Colonic mucosa (tissue), 4 donors: ENCODE measurements at regions not wholly inside any gene's neighbourhood (a gene's known extent, or its start where the extent isn't known, plus 50 kb on each side); places are given as distances from the start of the nearest gene placed in this dataset.
"Not testable (repeated sequence)": the region's sequence is repeated elsewhere in the genome, so short reads cannot be mapped to it uniquely, and the experiment has no call there.

ENCODE experiments used
- DNase-seq: peaks from one replicate; pipeline ENCODE4 v3.0.0-alpha.2; 2020
- H3K27ac ChIP-seq: fragments of 200-600 bp; one replicate; pipeline ENCODE4 v1.8.0; 2021
- H3K27me3 ChIP-seq: fragments of 200-600 bp; one replicate; pipeline ENCODE4 v1.8.0; 2021
- H3K36me3 ChIP-seq: fragments of 200-600 bp; one replicate; pipeline ENCODE4 v1.8.0; 2021
- H3K4me1 ChIP-seq: fragments of 200-600 bp; one replicate; pipeline ENCODE4 v1.8.0; 2021; ENCODE audit warnings: mild to moderate bottlenecking
- H3K4me3 ChIP-seq: fragments of 200-600 bp; one replicate; pipeline ENCODE4 v1.8.0; 2021
- H3K9ac ChIP-seq, 2 donors: one replicate each; pipeline ENCODE4 v1.7.0; 2013; ENCODE audit warnings: control low read depth in 2 of 2, low read depth in 2 of 2, low read length in 2 of 2
- H3K9me3 ChIP-seq: fragments of 200-600 bp; one replicate; pipeline ENCODE4 v1.8.0; 2021
- intact Hi-C: fragments of 100-400 bp; cut with DNase I; formaldehyde crosslinking; loops from one replicate; pipeline ENCODE4 v1.14.1; 2022
- TF ChIP-seq, protein P1 (sequence below): fragments of 200-600 bp; IDR thresholded peaks from one replicate; pipeline ENCODE4 v1.8.0; 2022; ENCODE audit warnings: antibody characterized with exemption, mild to moderate bottlenecking
- donor health status: healthy.
- donor health status: DM: no; HTN: no; CAD: no.
- donor health status: DM: no; HTN: no; CAD: no.

DNA sequence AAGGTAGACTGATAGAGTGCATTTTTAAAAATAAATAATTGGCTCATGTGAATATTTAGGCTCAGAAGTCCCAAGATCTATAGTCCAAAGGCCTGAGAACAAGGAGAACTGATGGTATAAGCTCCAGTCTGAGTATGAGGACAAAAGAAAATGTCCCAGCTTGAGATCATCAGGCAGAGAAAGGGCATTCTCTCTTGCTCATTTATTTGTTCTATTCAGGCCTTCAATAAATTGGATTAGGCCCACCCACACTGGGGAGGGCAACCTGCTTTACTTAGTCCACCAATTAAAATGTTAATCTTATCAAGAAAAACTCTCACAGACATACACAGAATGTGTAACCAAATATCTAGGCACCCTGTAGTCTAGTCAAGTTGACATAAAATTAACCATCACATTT lies 644.4 kb upstream of the MDGA2 start:
- H3K4me3 ChIP-seq: no peak overlapping the region
- intact Hi-C loops: no loop called here
- no peaks in the 10 kb centered on the region for H3K9me3 ChIP-seq
- no peaks in the 10 kb centered on the region for H3K27me3 ChIP-seq
- TF ChIP-seq, protein P1, sequence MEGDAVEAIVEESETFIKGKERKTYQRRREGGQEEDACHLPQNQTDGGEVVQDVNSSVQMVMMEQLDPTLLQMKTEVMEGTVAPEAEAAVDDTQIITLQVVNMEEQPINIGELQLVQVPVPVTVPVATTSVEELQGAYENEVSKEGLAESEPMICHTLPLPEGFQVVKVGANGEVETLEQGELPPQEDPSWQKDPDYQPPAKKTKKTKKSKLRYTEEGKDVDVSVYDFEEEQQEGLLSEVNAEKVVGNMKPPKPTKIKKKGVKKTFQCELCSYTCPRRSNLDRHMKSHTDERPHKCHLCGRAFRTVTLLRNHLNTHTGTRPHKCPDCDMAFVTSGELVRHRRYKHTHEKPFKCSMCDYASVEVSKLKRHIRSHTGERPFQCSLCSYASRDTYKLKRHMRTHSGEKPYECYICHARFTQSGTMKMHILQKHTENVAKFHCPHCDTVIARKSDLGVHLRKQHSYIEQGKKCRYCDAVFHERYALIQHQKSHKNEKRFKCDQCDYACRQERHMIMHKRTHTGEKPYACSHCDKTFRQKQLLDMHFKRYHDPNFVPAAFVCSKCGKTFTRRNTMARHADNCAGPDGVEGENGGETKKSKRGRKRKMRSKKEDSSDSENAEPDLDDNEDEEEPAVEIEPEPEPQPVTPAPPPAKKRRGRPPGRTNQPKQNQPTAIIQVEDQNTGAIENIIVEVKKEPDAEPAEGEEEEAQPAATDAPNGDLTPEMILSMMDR: no peak
- no peak overlapping the region for H3K9ac ChIP-seq
- no peaks in the 10 kb centered on the region for H3K36me3 ChIP-seq
- H3K27ac ChIP-seq: no peak overlapping the region
- DNase-seq: no peak
- no peaks in the 10 kb centered on the region for H3K4me1 ChIP-seq

DNA sequence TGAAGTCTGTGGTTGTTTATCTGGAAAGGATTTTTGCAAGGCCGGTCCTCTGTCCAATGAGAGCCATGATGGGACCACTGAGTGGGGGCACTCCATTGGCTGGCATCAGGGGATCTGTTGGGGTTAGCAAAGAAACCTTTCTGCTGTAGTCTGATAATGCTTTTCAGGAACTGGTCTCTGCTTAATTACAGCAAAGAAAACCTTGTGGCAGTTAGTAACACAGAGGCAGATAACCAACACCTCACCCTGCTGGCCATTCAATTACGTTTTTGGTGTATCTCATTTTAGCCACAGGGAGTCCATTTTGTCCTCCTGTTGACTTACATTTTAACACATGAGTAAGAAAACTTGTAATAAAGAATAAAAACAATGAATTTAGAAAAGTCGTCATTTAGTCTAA lies 629.3 kb upstream of the MDGA2 start:
- TF ChIP-seq, protein P1: no peak
- intact Hi-C loops: no loop called here

DNA sequence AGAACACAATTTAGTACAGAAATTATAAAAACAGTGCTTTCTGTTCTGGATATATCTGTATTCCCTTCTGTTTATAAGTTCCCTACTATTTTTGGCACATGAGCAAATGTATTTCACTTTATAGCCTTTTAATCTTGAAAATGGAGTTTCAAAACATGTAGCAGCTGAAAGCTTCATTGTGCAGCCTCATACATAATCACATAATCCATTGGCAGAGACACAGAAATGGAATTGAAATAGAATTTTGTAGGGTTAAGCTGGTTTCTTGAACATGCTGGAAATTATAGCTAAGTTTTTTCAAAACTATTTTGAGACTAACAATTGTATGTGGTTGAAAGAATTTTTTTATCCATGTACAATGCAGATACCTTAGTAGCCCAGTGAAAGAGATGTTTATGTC lies 614.3 kb upstream of the MDGA2 start:
- no peak for DNase-seq
- Histone ChIP-seq H3K9me3 (no peaks in the 10 kb centered on the region), H3K9ac (no peak overlapping the region), H3K27me3 (no peaks in the 10 kb centered on the region), H3K4me1 (no peaks in the 10 kb centered on the region), H3K4me3 (no peak overlapping the region), H3K27ac (no peak overlapping the region), H3K36me3 (no peaks in the 10 kb centered on the region)
- TF ChIP-seq, protein P1: no peak
- intact Hi-C loops: no loop called here

More for the DNA sequence above, 629.3 kb upstream of the MDGA2 start:
- no peak overlapping the region for H3K27ac ChIP-seq
- H3K36me3 ChIP-seq: no peaks in the 10 kb centered on the region
- no peaks in the 10 kb centered on the region for H3K27me3 ChIP-seq
- no peaks in the 10 kb centered on the region for H3K4me1 ChIP-seq
- DNase-seq: no peak
- no peaks in the 10 kb centered on the region for H3K9me3 ChIP-seq
- H3K4me3 ChIP-seq: no peak overlapping the region
- no peak overlapping the region for H3K9ac ChIP-seq

DNA sequence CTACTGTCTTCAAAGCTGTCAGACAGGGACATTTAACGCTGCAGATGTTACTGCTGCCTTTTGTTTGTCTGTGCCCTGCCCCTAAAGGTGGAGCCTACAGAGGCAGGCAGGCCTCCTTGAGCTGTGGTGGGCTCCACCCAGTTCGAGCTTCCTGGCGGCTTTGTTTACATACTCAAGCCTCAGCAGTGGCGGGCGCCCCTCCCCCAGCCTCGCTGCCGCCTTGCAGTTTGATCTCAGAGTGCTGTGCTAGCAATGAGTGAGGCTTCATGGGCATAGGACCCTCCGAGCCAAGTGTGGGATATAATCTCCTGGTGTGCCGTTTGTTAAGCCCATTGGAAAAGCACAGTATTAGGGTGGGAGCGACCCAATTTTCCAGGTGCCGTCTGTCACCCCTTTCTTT lies 609.8 kb upstream of the MDGA2 start:
- H3K36me3 ChIP-seq, H3K4me3 ChIP-seq, H3K4me1 ChIP-seq, H3K9me3 ChIP-seq, DNase-seq, intact Hi-C loops, H3K27ac ChIP-seq, H3K27me3 ChIP-seq, H3K9ac ChIP-seq: not testable (repeated sequence)

DNA sequence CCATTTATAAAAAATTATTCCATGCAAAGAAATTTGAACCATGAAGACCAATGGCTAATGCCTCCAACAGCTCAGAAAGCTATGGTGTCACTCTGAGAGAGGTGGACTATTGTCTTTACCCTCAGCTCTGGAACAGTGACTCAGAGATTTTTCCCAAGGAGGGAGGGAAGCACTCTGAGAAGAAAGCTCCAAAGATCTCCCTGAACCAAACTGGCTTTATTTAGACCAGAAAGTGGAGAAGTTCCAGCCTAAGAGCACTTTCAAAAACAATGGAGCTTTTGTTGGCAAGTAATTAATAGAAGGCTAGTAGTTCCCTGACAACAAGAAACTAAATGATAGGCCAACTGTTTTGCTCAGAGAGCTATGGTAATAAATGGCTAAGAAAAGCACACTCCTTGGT lies 599.9 kb upstream of the MDGA2 start:
- Histone ChIP-seq H3K27ac (no peak overlapping the region), H3K36me3 (no peaks in the 10 kb centered on the region), H3K9ac (no peak overlapping the region), H3K4me3 (no peak overlapping the region), H3K9me3 (no peaks in the 10 kb centered on the region), H3K27me3 (no peaks in the 10 kb centered on the region), H3K4me1 (no peaks in the 10 kb centered on the region)
- TF ChIP-seq, protein P1: no peak
- DNase-seq: no peak
- intact Hi-C loops: no loop called here

DNA sequence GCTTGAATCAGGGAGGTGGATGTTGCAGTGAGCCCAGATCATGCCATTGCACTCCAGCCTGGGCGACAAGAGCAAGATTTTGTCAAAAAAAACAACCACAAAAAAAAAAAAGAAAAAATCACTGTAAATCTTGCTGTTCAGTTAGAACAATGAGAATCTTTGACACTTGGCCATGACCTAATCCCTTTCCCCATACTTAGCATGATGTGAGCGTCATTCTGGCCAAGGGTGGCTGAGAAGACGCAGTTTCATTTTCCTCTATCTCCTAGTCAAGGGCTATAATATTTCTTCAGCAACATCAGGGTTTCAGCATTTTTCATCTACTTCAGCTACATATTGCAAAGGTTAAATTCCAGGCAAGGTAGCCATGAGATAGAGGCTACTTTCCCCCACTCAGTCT lies 599.4 kb upstream of the MDGA2 start:
- intact Hi-C loops: no loop called here
- TF ChIP-seq, protein P1: no peak
- no peaks in the 10 kb centered on the region for H3K4me1 ChIP-seq
- no peaks in the 10 kb centered on the region for H3K36me3 ChIP-seq
- no peak for DNase-seq
- no peak overlapping the region for H3K9ac ChIP-seq
- no peak overlapping the region for H3K4me3 ChIP-seq
- H3K9me3 ChIP-seq: no peaks in the 10 kb centered on the region
- H3K27ac ChIP-seq: no peak overlapping the region
- H3K27me3 ChIP-seq: no peaks in the 10 kb centered on the region

DNA sequence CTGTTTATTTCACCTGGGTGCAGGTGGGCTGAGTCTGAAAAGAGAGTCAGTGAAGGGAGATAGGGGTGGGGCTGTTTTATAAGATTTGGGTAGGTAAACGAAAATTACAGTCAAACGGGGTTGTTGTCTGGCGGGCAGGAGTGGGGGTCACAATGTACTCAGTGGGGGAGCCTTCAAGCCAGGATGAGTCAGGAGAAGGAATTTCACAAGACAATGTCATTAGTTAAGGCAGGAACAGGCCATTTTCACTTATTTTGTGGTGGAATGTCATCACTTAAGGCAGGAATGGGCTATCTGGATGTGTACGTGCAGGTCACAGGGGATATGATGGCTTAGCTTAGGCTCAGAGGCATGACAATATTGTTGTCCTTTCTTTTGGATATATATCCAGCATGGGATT lies 592.5 kb upstream of the MDGA2 start:
- DNase-seq, H3K4me1 ChIP-seq, H3K9ac ChIP-seq, H3K9me3 ChIP-seq, H3K36me3 ChIP-seq, intact Hi-C loops, H3K27me3 ChIP-seq, H3K27ac ChIP-seq, H3K4me3 ChIP-seq: not testable (repeated sequence)

DNA sequence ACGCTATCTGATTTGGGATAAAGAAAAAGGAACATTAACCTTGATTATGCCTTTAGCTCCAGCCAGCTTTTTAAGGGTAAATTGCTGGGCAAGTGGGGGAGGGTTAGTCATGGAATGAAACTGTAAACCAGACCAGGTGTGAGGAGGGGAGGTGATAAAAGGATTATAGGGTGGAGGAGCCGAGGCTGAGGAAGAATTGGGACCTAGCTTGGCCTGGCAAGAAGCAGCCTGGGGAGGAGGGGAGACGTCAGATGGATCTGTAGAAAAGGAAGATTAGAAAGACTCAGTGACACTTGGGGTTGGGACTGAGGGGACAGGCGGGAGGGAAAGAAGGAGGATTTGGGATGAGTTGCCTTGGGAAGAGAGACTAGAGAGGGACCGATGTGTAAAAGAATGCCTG lies 590.8 kb upstream of the MDGA2 start:
- H3K4me1 ChIP-seq, DNase-seq, H3K9ac ChIP-seq, H3K36me3 ChIP-seq, H3K4me3 ChIP-seq, H3K9me3 ChIP-seq, H3K27ac ChIP-seq, intact Hi-C loops, H3K27me3 ChIP-seq: not testable (repeated sequence)
